GM23338 (cell line): ENCODE measurements at regions not wholly inside any gene's neighbourhood (a gene's known extent, or its start where the extent isn't known, plus 50 kb on each side); places are given as distances from the start of the nearest gene placed in this dataset.

Source experiments
- ATAC-seq: fragments of 200-7000 bp; cut with Tn5 transposase; 3 replicates; pipeline ENCODE4 v1.9.1; 2020
- DNase-seq: peaks from one replicate; pipeline ENCODE4 v3.0.0-alpha.2; 2015; ENCODE audit warnings: low spot score
- H2AFZ ChIP-seq: fragments of 200-600 bp; sonication (generic); 2 replicates; pipeline ENCODE4 v1.8.0; 2016; ENCODE audit warnings: antibody characterized with exemption, mild to moderate bottlenecking, moderate library complexity
- H3F3A ChIP-seq: fragments of 200-600 bp; sonication (generic); replicated peaks from 2 replicates; pipeline ENCODE4 v1.8.0; 2017; ENCODE audit warnings: antibody characterized with exemption, mixed run types, low read depth
- H3K27ac ChIP-seq: fragments of 200-600 bp; sonication (generic); 2 replicates; pipeline ENCODE4 v1.6.1; 2016; ENCODE audit warnings: low read depth
- H3K27me3 ChIP-seq: fragments of 200-600 bp; sonication (generic); 2 replicates; pipeline ENCODE4 v1.8.0; 2016; ENCODE audit warnings: mild to moderate bottlenecking, mixed run types, moderate library complexity; ENCODE audit not compliant: insufficient read depth
- H3K36me3 ChIP-seq: fragments of 200-600 bp; sonication (generic); 2 replicates; pipeline ENCODE4 v1.8.0; 2016; ENCODE audit warnings: mild to moderate bottlenecking; ENCODE audit not compliant: insufficient read depth
- H3K4me1 ChIP-seq: fragments of 200-600 bp; sonication (generic); 2 replicates; pipeline ENCODE4 v1.8.0; 2016; ENCODE audit warnings: mild to moderate bottlenecking, moderate library complexity; ENCODE audit not compliant: insufficient read depth
- H3K4me2 ChIP-seq: fragments of 200-600 bp; sonication (generic); 2 replicates; pipeline ENCODE4 v1.7.1; 2017; ENCODE audit warnings: mixed run types
- H3K4me3 ChIP-seq: fragments of 200-600 bp; sonication (generic); 2 replicates; pipeline ENCODE4 v1.6.1; 2016; ENCODE audit warnings: mixed run types
- H3K79me2 ChIP-seq: fragments of 200-600 bp; sonication (generic); replicated peaks from 2 replicates; pipeline ENCODE4 v1.8.0; 2017; ENCODE audit warnings: mild to moderate bottlenecking; ENCODE audit not compliant: insufficient read depth
- H3K9me2 ChIP-seq: fragments of 200-600 bp; sonication (generic); 2 replicates; pipeline ENCODE4 v1.8.0; 2017; ENCODE audit not compliant: insufficient read depth
- H4K20me1 ChIP-seq: fragments of 200-600 bp; sonication (generic); replicated peaks from 2 replicates; pipeline ENCODE4 v1.8.0; 2017; ENCODE audit warnings: mild to moderate bottlenecking; ENCODE audit not compliant: insufficient read depth
- H3K27ac Mint-ChIP-seq: 2 replicates; pipeline ENCODE4 v1.8.0; 2020; ENCODE audit warnings: inconsistent platforms, mild to moderate bottlenecking, moderate library complexity, mixed read lengths
- H3K27me3 Mint-ChIP-seq: 3 replicates; pipeline ENCODE4 v1.8.0; 2022; ENCODE audit warnings: low read depth, mild to moderate bottlenecking, moderate library complexity, mixed read lengths, inconsistent platforms; ENCODE audit not compliant: insufficient read depth, poor library complexity
- H3K36me3 Mint-ChIP-seq: 3 replicates; pipeline ENCODE4 v1.8.0; 2021; ENCODE audit warnings: low read depth, mild to moderate bottlenecking, inconsistent platforms, moderate library complexity, mixed read lengths
- H3K4me1 Mint-ChIP-seq: 3 replicates; pipeline ENCODE4 v1.8.0; 2020; ENCODE audit warnings: mild to moderate bottlenecking, inconsistent platforms, mixed read lengths
- H3K4me3 Mint-ChIP-seq: 3 replicates; pipeline ENCODE4 v1.8.0; 2021; ENCODE audit warnings: moderate library complexity, mild to moderate bottlenecking, inconsistent platforms, mixed read lengths
- H3K9me3 Mint-ChIP-seq: 3 replicates; pipeline ENCODE4 v1.8.0; 2020; ENCODE audit warnings: moderate library complexity, mild to moderate bottlenecking, inconsistent platforms, mixed read lengths
- CREB1 ChIP-seq: fragments of 250-450 bp; sonication (Bioruptor Pico); IDR thresholded peaks from 2 replicates; pipeline ENCODE4 v1.5.0; 2020; ENCODE audit warnings: low read depth, mild to moderate bottlenecking, moderate library complexity
- EZH2 ChIP-seq: fragments of 200-600 bp; sonication (generic); IDR thresholded peaks from one replicate; pipeline ENCODE4 v1.8.0; 2017; ENCODE audit warnings: antibody characterized with exemption, mild to moderate bottlenecking, low read depth; ENCODE audit not compliant: unreplicated experiment
- EZH2phosphoT487 ChIP-seq: fragments of 200-600 bp; sonication (generic); IDR thresholded peaks from one replicate; pipeline ENCODE4 v1.8.1; 2018; ENCODE audit warnings: antibody characterized with exemption; ENCODE audit not compliant: unreplicated experiment
- JUNB ChIP-seq: IDR thresholded peaks from one replicate; pipeline ENCODE4 v1.6.1; 2016; ENCODE audit warnings: antibody characterized with exemption; ENCODE audit not compliant: unreplicated experiment
- NANOG ChIP-seq: IDR thresholded peaks from 2 replicates; pipeline ENCODE4 v1.6.1; 2016; ENCODE audit warnings: antibody characterized with exemption, borderline replicate concordance
- POLR2AphosphoS5 ChIP-seq: IDR thresholded peaks from 2 replicates; pipeline ENCODE4 v1.6.1; 2016; ENCODE audit warnings: antibody characterized with exemption, low read depth
- STAT1 ChIP-seq: IDR thresholded peaks from one replicate; pipeline ENCODE4 v1.6.1; 2016; ENCODE audit warnings: antibody characterized with exemption; ENCODE audit not compliant: unreplicated experiment
- ZNF114 ChIP-seq: fragments of 250-450 bp; sonication (Bioruptor Pico); IDR thresholded peaks from 2 replicates; pipeline ENCODE4 v1.5.0; 2020; ENCODE audit warnings: mild to moderate bottlenecking, moderate library complexity
- ZNF331 ChIP-seq: fragments of 250-450 bp; sonication (Bioruptor Pico); IDR thresholded peaks from 2 replicates; pipeline ENCODE4 v1.5.0; 2020; ENCODE audit warnings: low read depth, mild to moderate bottlenecking, moderate library complexity
- TF ChIP-seq, protein P1 (sequence below), 2 experiments: fragments of 200-600 bp in 1 of 2; sonication (generic) in 1 of 2; conservative IDR thresholded peaks; 2 replicates each; pipeline versions ENCODE4 v1.5.1 to v1.6.1; 2016 to 2017; ENCODE audit warnings: antibody characterized with exemption in 2 of 2, low read depth in 2 of 2, mild to moderate bottlenecking in 2 of 2, moderate library complexity in 1 of 2
- TF ChIP-seq, protein P2 (sequence below): fragments of 250-450 bp; sonication (Bioruptor Pico); IDR thresholded peaks from 2 replicates; pipeline ENCODE4 v1.5.0; 2020; ENCODE audit warnings: mild to moderate bottlenecking, moderate library complexity
- TF ChIP-seq, protein P3 (sequence below): IDR thresholded peaks from one replicate; pipeline ENCODE4 v1.6.1; 2018; ENCODE audit warnings: antibody characterized with exemption; ENCODE audit not compliant: unreplicated experiment
- TF ChIP-seq, protein P4 (sequence below): IDR thresholded peaks from 2 replicates; pipeline ENCODE4 v1.6.1; 2016; ENCODE audit warnings: antibody characterized with exemption

DNA sequence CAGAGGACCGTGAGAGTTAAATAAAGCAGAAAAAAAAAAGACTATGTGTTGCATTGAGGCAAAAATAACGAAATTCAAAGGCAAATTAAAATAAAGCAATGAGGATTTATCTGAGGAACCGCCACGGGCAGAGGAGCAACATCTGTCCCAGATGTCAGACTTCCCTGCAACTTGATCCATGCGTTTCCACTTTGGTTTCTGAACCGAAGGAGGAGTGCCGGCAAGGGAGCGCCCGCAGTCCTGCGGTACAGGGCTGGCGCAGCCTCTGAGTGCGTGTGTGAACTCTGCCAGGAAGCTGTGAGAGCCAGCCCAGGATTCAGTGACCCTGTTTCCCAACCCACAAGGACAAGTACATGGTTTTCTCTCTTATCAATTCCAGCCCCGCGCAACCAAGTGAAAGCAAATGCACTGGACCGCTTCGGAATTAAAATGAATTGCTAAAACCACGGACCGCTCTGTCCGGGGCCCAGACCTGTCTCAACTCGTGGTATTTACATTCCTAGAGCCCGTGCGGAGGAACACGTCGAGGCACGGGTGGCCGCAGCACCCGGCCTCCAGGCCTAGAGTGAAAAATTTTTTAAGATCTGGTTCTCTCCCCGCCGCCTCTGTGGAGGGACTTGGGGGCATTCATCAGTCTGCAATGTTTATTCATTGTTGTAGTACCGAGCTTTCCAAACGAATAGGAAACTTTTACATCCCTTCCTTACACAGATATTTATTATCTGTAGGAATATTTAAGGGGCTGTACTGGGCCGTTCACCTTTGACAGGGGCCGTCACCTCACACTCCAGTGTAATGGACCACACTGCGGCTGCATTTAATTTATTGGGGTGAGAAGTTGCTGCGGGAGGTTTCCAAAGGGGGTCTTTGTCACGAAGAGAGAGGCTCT, 291.5 kb upstream of the NFE2L3 start:
- H2AFZ ChIP-seq, result no peak overlapping the region
- peaks cover 49% of the 10 kb centered on the region for H3K4me1 ChIP-seq
- peaks cover 77% of the 10 kb centered on the region for H3K27me3 ChIP-seq
- H3K27ac ChIP-seq, result no peak overlapping the region
- DNase-seq, result peak; percentile 72
- no peaks in the 10 kb centered on the region for H3K9me2 ChIP-seq
- no peaks in the 10 kb centered on the region for H3K36me3 ChIP-seq
- no peaks in the 10 kb centered on the region for H3K79me2 ChIP-seq
- 0 out of 2 replicates have a peak, but pooled peaks cover 3% of the 10 kb centered on the region for H4K20me1 ChIP-seq
- peaks cover 3% of the 10 kb centered on the region; the same call in 1 of the 2 replicates for H3F3A ChIP-seq
- Mint-ChIP-seq H3K27me3 (peaks cover 9% of the 10 kb centered on the region), H3K27ac (no peak overlapping the region), H3K9me3 (no peaks in the 10 kb centered on the region), H3K36me3 (no peaks in the 10 kb centered on the region), H3K4me1 (peaks cover 42% of the 10 kb centered on the region), H3K4me3 (no peak overlapping the region; the same call in 2 of the 3 replicates)
- H3K4me2 ChIP-seq, result peak overlapping the region; percentile 36; the same call in 1 of the 2 replicates
- no peak for TF ChIP-seq JUNB
- TF ChIP-seq STAT1, result no peak
- TF ChIP-seq, protein P1, sequence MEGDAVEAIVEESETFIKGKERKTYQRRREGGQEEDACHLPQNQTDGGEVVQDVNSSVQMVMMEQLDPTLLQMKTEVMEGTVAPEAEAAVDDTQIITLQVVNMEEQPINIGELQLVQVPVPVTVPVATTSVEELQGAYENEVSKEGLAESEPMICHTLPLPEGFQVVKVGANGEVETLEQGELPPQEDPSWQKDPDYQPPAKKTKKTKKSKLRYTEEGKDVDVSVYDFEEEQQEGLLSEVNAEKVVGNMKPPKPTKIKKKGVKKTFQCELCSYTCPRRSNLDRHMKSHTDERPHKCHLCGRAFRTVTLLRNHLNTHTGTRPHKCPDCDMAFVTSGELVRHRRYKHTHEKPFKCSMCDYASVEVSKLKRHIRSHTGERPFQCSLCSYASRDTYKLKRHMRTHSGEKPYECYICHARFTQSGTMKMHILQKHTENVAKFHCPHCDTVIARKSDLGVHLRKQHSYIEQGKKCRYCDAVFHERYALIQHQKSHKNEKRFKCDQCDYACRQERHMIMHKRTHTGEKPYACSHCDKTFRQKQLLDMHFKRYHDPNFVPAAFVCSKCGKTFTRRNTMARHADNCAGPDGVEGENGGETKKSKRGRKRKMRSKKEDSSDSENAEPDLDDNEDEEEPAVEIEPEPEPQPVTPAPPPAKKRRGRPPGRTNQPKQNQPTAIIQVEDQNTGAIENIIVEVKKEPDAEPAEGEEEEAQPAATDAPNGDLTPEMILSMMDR (conservative IDR thresholded peaks at IDR 0.05; ENCODE audit: low read depth in 2 of 2), result no peak
- TF ChIP-seq EZH2, result no peak
- TF ChIP-seq, protein P2, sequence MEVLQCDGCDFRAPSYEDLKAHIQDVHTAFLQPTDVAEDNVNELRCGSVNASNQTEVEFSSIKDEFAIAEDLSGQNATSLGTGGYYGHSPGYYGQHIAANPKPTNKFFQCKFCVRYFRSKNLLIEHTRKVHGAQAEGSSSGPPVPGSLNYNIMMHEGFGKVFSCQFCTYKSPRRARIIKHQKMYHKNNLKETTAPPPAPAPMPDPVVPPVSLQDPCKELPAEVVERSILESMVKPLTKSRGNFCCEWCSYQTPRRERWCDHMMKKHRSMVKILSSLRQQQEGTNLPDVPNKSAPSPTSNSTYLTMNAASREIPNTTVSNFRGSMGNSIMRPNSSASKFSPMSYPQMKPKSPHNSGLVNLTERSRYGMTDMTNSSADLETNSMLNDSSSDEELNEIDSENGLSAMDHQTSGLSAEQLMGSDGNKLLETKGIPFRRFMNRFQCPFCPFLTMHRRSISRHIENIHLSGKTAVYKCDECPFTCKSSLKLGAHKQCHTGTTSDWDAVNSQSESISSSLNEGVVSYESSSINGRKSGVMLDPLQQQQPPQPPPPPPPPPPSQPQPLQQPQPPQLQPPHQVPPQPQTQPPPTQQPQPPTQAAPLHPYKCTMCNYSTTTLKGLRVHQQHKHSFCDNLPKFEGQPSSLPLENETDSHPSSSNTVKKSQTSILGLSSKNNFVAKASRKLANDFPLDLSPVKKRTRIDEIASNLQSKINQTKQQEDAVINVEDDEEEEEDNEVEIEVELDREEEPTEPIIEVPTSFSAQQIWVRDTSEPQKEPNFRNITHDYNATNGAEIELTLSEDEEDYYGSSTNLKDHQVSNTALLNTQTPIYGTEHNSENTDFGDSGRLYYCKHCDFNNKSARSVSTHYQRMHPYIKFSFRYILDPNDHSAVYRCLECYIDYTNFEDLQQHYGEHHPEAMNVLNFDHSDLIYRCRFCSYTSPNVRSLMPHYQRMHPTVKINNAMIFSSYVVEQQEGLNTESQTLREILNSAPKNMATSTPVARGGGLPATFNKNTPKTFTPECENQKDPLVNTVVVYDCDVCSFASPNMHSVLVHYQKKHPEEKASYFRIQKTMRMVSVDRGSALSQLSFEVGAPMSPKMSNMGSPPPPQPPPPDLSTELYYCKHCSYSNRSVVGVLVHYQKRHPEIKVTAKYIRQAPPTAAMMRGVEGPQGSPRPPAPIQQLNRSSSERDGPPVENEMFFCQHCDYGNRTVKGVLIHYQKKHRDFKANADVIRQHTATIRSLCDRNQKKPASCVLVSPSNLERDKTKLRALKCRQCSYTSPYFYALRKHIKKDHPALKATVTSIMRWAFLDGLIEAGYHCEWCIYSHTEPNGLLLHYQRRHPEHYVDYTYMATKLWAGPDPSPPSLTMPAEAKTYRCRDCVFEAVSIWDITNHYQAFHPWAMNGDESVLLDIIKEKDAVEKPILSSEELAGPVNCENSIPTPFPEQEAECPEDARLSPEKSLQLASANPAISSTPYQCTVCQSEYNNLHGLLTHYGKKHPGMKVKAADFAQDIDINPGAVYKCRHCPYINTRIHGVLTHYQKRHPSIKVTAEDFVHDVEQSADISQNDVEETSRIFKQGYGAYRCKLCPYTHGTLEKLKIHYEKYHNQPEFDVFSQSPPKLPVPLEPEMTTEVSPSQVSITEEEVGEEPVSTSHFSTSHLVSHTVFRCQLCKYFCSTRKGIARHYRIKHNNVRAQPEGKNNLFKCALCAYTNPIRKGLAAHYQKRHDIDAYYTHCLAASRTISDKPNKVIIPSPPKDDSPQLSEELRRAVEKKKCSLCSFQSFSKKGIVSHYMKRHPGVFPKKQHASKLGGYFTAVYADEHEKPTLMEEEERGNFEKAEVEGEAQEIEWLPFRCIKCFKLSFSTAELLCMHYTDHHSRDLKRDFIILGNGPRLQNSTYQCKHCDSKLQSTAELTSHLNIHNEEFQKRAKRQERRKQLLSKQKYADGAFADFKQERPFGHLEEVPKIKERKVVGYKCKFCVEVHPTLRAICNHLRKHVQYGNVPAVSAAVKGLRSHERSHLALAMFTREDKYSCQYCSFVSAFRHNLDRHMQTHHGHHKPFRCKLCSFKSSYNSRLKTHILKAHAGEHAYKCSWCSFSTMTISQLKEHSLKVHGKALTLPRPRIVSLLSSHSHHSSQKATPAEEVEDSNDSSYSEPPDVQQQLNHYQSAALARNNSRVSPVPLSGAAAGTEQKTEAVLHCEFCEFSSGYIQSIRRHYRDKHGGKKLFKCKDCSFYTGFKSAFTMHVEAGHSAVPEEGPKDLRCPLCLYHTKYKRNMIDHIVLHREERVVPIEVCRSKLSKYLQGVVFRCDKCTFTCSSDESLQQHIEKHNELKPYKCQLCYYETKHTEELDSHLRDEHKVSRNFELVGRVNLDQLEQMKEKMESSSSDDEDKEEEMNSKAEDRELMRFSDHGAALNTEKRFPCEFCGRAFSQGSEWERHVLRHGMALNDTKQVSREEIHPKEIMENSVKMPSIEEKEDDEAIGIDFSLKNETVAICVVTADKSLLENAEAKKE (CRISPR knock-in tag), result no peak
- no peak for TF ChIP-seq ZNF114 (CRISPR knock-in tag)
- TF ChIP-seq, protein P3, sequence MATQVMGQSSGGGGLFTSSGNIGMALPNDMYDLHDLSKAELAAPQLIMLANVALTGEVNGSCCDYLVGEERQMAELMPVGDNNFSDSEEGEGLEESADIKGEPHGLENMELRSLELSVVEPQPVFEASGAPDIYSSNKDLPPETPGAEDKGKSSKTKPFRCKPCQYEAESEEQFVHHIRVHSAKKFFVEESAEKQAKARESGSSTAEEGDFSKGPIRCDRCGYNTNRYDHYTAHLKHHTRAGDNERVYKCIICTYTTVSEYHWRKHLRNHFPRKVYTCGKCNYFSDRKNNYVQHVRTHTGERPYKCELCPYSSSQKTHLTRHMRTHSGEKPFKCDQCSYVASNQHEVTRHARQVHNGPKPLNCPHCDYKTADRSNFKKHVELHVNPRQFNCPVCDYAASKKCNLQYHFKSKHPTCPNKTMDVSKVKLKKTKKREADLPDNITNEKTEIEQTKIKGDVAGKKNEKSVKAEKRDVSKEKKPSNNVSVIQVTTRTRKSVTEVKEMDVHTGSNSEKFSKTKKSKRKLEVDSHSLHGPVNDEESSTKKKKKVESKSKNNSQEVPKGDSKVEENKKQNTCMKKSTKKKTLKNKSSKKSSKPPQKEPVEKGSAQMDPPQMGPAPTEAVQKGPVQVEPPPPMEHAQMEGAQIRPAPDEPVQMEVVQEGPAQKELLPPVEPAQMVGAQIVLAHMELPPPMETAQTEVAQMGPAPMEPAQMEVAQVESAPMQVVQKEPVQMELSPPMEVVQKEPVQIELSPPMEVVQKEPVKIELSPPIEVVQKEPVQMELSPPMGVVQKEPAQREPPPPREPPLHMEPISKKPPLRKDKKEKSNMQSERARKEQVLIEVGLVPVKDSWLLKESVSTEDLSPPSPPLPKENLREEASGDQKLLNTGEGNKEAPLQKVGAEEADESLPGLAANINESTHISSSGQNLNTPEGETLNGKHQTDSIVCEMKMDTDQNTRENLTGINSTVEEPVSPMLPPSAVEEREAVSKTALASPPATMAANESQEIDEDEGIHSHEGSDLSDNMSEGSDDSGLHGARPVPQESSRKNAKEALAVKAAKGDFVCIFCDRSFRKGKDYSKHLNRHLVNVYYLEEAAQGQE, result no peak
- TF ChIP-seq POLR2AphosphoS5, result no peak
- no peak for TF ChIP-seq ZNF331
- TF ChIP-seq EZH2phosphoT487, result no peak
- TF ChIP-seq CREB1 (CRISPR knock-in tag), result no peak
- TF ChIP-seq NANOG, result no peak
- TF ChIP-seq, protein P4, sequence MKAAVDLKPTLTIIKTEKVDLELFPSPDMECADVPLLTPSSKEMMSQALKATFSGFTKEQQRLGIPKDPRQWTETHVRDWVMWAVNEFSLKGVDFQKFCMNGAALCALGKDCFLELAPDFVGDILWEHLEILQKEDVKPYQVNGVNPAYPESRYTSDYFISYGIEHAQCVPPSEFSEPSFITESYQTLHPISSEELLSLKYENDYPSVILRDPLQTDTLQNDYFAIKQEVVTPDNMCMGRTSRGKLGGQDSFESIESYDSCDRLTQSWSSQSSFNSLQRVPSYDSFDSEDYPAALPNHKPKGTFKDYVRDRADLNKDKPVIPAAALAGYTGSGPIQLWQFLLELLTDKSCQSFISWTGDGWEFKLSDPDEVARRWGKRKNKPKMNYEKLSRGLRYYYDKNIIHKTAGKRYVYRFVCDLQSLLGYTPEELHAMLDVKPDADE, result no peak
- ATAC-seq, result no peak
- H3K4me3 ChIP-seq, result peak overlapping the region; percentile 14
